ENCODE measurements at regions not wholly inside any gene's neighbourhood (a gene's known extent, or its start where the extent isn't known, plus 50 kb on each side); places are given as distances from the start of the nearest gene placed in this dataset.

DNA sequence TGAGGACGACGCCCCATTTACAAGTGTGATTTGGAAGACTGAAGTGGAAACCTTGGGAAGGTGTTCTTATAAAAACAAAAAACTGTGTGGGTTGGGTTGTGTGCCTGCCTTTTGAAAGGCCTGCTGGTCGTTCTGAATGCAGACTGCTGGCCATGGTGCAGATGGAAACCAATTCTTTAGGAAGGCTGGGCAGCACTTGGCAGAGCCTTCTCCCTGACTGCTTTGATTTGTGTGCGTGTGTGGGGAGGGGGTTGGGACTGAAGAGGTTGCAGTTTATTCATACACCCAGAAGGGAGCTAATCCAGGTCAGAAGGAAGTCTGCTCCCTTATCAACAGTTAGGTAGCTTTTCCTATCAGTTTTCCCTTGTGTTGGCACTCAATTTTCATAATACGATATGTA is 288.7 kb downstream of the SOX2 start:
- Histone ChIP-seq H3K9me3 (ENCODE audit: low read depth, low read length, poor library complexity, severe bottlenecking) (no peaks in the 10 kb centered on the region), H3K4me3 (ENCODE audit: low read depth, low read length, poor library complexity, severe bottlenecking) (no peak overlapping the region), H3K27me3 (replicated peaks; ENCODE audit: insufficient read depth, low read depth, low read length, poor library complexity) (no peaks in the 10 kb centered on the region), H3K27ac (ENCODE audit: low read depth, low read length, poor library complexity, severe bottlenecking) (no peak overlapping the region), H3K36me3 (ENCODE audit: insufficient read depth, low read length, poor library complexity, severe bottlenecking) (no peaks in the 10 kb centered on the region), H3K4me1 (ENCODE audit: insufficient read depth, low read length, poor library complexity, severe bottlenecking) (peaks cover 4% of the 10 kb centered on the region)
- intact Hi-C loops (cut with micrococcal nuclease; ENCODE audit: unreplicated experiment), result loop anchor here (5.0 kb wide), 1 partner anchor 208 kb away; no protein-coding TSS in a partner anchor
- ChIA-PET POLR2A (ENCODE audit: low non-redundant PET) (no interaction called here), CTCF (no interaction called here)
- BruUV-seq (replicated peaks), result no TSS peak
- TF ChIP-seq, protein P1, sequence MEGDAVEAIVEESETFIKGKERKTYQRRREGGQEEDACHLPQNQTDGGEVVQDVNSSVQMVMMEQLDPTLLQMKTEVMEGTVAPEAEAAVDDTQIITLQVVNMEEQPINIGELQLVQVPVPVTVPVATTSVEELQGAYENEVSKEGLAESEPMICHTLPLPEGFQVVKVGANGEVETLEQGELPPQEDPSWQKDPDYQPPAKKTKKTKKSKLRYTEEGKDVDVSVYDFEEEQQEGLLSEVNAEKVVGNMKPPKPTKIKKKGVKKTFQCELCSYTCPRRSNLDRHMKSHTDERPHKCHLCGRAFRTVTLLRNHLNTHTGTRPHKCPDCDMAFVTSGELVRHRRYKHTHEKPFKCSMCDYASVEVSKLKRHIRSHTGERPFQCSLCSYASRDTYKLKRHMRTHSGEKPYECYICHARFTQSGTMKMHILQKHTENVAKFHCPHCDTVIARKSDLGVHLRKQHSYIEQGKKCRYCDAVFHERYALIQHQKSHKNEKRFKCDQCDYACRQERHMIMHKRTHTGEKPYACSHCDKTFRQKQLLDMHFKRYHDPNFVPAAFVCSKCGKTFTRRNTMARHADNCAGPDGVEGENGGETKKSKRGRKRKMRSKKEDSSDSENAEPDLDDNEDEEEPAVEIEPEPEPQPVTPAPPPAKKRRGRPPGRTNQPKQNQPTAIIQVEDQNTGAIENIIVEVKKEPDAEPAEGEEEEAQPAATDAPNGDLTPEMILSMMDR (conservative IDR thresholded peaks at IDR 0.05; ENCODE audit: low read depth, low read length), result no peak
- no peak for TF ChIP-seq EZH2 (IDR thresholded peaks at IDR 0.05; ENCODE audit: borderline replicate concordance, low read depth, low read length, poor library complexity, severe bottlenecking)
- DNase-seq (ENCODE audit: low spot score), result no peak

DNA sequence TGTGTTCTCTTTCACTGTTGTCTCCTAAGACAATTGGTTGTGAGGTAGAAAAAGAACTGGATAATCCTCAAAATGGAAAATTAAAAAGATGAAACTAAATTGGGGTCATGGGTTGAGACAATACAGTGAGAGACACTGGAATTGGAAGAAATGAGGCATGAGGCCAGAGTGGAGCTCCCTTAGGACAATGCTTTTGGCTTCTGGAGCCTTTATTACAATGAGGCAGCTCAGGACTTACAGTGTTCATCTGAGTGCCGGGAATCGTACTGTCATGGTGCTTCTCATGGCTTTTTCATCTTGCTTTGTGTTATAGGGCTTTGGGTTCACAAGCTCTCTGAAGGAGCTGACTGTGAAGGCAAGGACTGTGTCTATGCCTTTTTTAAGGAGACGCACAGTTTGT is 293.5 kb downstream of the SOX2 start:
- no peak overlapping the region for H3K4me3 ChIP-seq (ENCODE audit: low read depth, low read length, poor library complexity, severe bottlenecking)
- H3K27me3 ChIP-seq (replicated peaks; ENCODE audit: insufficient read depth, low read depth, low read length, poor library complexity), result no peaks in the 10 kb centered on the region
- no peak for DNase-seq (ENCODE audit: low spot score)
- ChIA-PET CTCF (no interaction called here), POLR2A (ENCODE audit: low non-redundant PET) (no interaction called here)
- H3K4me1 ChIP-seq (ENCODE audit: insufficient read depth, low read length, poor library complexity, severe bottlenecking), result no peaks in the 10 kb centered on the region
- intact Hi-C loops (cut with micrococcal nuclease; ENCODE audit: unreplicated experiment), result no loop called here
- no peaks in the 10 kb centered on the region for H3K9me3 ChIP-seq (ENCODE audit: low read depth, low read length, poor library complexity, severe bottlenecking)
- no TSS peak for BruUV-seq (replicated peaks)
- TF ChIP-seq, protein P1 (conservative IDR thresholded peaks at IDR 0.05; ENCODE audit: low read depth, low read length), result no peak
- no peak for TF ChIP-seq EZH2 (IDR thresholded peaks at IDR 0.05; ENCODE audit: borderline replicate concordance, low read depth, low read length, poor library complexity, severe bottlenecking)
- H3K36me3 ChIP-seq (ENCODE audit: insufficient read depth, low read length, poor library complexity, severe bottlenecking), result no peaks in the 10 kb centered on the region
- no peak overlapping the region for H3K27ac ChIP-seq (ENCODE audit: low read depth, low read length, poor library complexity, severe bottlenecking)

DNA sequence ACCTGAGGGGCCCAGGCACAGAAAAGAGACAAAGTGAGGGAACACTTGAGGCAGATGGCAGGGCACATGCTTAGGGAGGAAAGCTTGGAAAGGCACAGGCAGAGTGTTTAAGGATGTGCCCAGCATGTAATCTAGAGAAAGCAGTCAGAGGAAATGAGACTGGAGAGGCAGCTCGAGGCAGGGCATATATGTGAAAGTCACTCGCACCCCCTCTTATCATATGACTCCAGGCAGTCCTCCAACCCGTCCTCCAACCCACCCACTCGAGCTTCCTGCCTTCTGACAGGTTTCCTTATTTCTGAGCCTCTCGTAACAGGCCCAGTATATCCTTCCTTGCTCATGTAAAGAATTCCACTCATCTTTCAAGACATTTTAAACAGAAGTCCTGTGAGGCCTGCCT is 294.0 kb downstream of the SOX2 start:
- TF ChIP-seq, protein P1 (conservative IDR thresholded peaks at IDR 0.05; ENCODE audit: low read depth, low read length), result no peak
- no peak for TF ChIP-seq EZH2 (IDR thresholded peaks at IDR 0.05; ENCODE audit: borderline replicate concordance, low read depth, low read length, poor library complexity, severe bottlenecking)
- H3K36me3 ChIP-seq (ENCODE audit: insufficient read depth, low read length, poor library complexity, severe bottlenecking), result no peaks in the 10 kb centered on the region
- no peaks in the 10 kb centered on the region for H3K27me3 ChIP-seq (replicated peaks; ENCODE audit: insufficient read depth, low read depth, low read length, poor library complexity)
- no peaks in the 10 kb centered on the region for H3K9me3 ChIP-seq (ENCODE audit: low read depth, low read length, poor library complexity, severe bottlenecking)
- H3K27ac ChIP-seq (ENCODE audit: low read depth, low read length, poor library complexity, severe bottlenecking), result no peak overlapping the region
- peak; percentile 10 for DNase-seq (ENCODE audit: low spot score)
- no TSS peak for BruUV-seq (replicated peaks)
- no peaks in the 10 kb centered on the region for H3K4me1 ChIP-seq (ENCODE audit: insufficient read depth, low read length, poor library complexity, severe bottlenecking)
- CTCF ChIA-PET, result no interaction called here
- H3K4me3 ChIP-seq (ENCODE audit: low read depth, low read length, poor library complexity, severe bottlenecking), result no peak overlapping the region
- POLR2A ChIA-PET (ENCODE audit: low non-redundant PET), result no interaction called here
- intact Hi-C loops (cut with micrococcal nuclease; ENCODE audit: unreplicated experiment), result no loop called here
